Fibroblast of mammary gland (primary cell): ENCODE measurements at regions not wholly inside any gene's neighbourhood (a gene's known extent, or its start where the extent isn't known, plus 50 kb on each side); places are given as distances from the start of the nearest gene placed in this dataset.

Source experiments
- DNase-seq: peaks from one replicate; pipeline ENCODE4 v3.0.0-alpha.2; 2010; ENCODE audit warnings: low read depth
- H3K4me3 ChIP-seq: 2 replicates; pipeline ENCODE4 v1.5.1; 2011; ENCODE audit warnings: low read depth, mild to moderate bottlenecking, low read length, moderate library complexity; ENCODE audit not compliant: control insufficient read depth
- CTCF ChIP-seq: conservative IDR thresholded peaks from 2 replicates; pipeline ENCODE4 v1.5.1; 2011; ENCODE audit warnings: low read depth, low read length, inconsistent platforms; ENCODE audit not compliant: control insufficient read depth, insufficient read depth

GRCh38 chr9:85884256-85884655, 56.7 kb upstream of the NAA35 start:
- DNase-seq, result peak; percentile 73
- TF ChIP-seq CTCF, result no peak
- H3K4me3 ChIP-seq, result no peak overlapping the region

- DNase-seq, result no peak
- H3K4me3 ChIP-seq, result no peak overlapping the region
- TF ChIP-seq CTCF, result no peak
Measured at GRCh38 chr9:85890962-85891361, 50.0 kb upstream of the NAA35 start.
